Effector memory CD4-positive, alpha-beta T cell (primary cell): ENCODE measurements at regions not wholly inside any gene's neighbourhood (a gene's known extent, or its start where the extent isn't known, plus 50 kb on each side); places are given as distances from the start of the nearest gene placed in this dataset.
"Not testable (repeated sequence)": the region's sequence is repeated elsewhere in the genome, so short reads cannot be mapped to it uniquely, and the experiment has no call there.

Experiments
- DNase-seq, 3 donors: peaks; one replicate each; pipeline ENCODE4 v3.0.0-alpha.2; 2020
- H3K27ac ChIP-seq: 2 replicates; pipeline ENCODE4 v1.7.0; 2013; ENCODE audit warnings: mild to moderate bottlenecking, low read length, moderate library complexity; ENCODE audit not compliant: insufficient read depth, poor library complexity, severe bottlenecking
- H3K27me3 ChIP-seq: replicated peaks from 2 replicates; pipeline ENCODE4 v1.7.0; 2013; ENCODE audit warnings: mild to moderate bottlenecking, low read length; ENCODE audit not compliant: insufficient read depth, control insufficient read depth, poor library complexity, severe bottlenecking
- H3K36me3 ChIP-seq: 2 replicates; pipeline ENCODE4 v1.7.0; 2013; ENCODE audit warnings: mild to moderate bottlenecking, low read length, moderate library complexity; ENCODE audit not compliant: control insufficient read depth, insufficient read depth
- H3K4me1 ChIP-seq: 2 replicates; pipeline ENCODE4 v1.7.0; 2013; ENCODE audit warnings: low read length, mild to moderate bottlenecking; ENCODE audit not compliant: control insufficient read depth, insufficient read depth, poor library complexity, severe bottlenecking
- H3K4me3 ChIP-seq: 2 replicates; pipeline ENCODE4 v1.7.0; 2013; ENCODE audit warnings: low read length, low read depth, mild to moderate bottlenecking; ENCODE audit not compliant: insufficient read depth, poor library complexity, severe bottlenecking
- H3K9me3 ChIP-seq: 2 replicates; pipeline ENCODE4 v1.7.0; 2013; ENCODE audit warnings: mild to moderate bottlenecking, low read length, moderate library complexity; ENCODE audit not compliant: control insufficient read depth

DNA sequence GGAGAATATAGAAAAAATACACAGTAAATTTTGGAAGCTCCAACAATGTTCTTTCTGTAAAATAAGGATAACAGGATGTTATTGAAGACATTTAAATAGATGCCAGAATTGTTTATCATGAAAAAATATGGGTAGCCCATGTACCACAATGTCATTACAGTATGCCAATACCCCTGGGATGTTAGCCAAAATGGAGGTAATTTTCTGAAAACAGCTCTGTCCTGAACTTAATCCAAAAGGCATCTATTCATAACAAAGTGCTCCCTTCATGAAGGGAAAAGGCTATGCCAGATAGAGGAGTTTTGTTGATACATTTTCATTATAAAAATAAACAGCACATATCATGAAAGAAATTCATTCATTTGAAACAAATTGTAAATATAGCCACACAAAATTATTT is 1902.6 kb upstream of the AGA start:
- H3K9me3 ChIP-seq: no peaks in the 10 kb centered on the region
- no peak for DNase-seq
- H3K27me3 ChIP-seq: no peaks in the 10 kb centered on the region
- no peaks in the 10 kb centered on the region for H3K4me1 ChIP-seq
- H3K36me3 ChIP-seq: no peaks in the 10 kb centered on the region
- no peak overlapping the region for H3K27ac ChIP-seq
- H3K4me3 ChIP-seq: no peak overlapping the region

DNA sequence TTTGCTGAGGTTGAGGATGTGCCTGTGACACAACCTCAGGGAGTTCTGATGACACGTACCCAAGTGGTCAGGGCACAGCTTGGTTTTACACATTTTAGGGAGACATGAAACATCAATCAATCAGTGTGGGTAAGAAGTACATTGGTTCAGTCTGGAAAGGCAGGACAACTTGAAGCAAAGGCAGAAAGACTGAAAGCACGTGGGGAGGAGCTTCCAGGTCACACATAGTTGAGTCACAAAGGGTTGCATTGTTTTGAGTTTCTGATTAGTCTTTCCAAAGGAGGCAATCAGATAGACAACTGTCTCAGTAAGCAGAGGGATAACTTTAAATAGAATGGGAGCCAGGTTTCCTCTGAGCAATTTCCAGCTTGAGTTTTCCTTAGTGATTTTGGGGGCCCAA is 1910.0 kb upstream of the AGA start:
- no peak for DNase-seq
- Histone ChIP-seq H3K4me1 (no peaks in the 10 kb centered on the region), H3K36me3 (no peaks in the 10 kb centered on the region), H3K9me3 (no peaks in the 10 kb centered on the region), H3K4me3 (no peak overlapping the region), H3K27me3 (no peaks in the 10 kb centered on the region), H3K27ac (no peak overlapping the region)

DNA sequence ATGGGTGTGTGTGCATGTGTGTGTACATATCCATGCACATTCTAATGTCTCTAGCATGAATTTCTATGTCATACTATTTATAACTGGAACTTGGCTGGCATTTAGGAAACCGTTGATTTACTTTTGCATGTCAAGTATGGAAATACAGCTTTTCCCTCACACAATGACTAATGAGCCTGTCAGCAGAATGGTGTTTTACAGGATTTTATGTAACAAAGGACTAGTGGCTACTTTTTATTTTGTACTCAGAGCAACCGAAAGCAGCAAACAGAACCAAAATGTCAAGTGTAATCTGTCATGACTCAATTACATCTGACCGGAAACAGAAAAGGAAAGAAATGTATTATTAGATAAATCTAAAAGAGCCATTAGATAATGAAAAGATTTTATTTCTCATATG is 1911.5 kb upstream of the AGA start:
- H3K4me3 ChIP-seq: no peak overlapping the region
- H3K27ac ChIP-seq: no peak overlapping the region
- no peaks in the 10 kb centered on the region for H3K36me3 ChIP-seq
- H3K27me3 ChIP-seq: no peaks in the 10 kb centered on the region
- no peak for DNase-seq
- no peaks in the 10 kb centered on the region for H3K4me1 ChIP-seq
- no peaks in the 10 kb centered on the region for H3K9me3 ChIP-seq

DNA sequence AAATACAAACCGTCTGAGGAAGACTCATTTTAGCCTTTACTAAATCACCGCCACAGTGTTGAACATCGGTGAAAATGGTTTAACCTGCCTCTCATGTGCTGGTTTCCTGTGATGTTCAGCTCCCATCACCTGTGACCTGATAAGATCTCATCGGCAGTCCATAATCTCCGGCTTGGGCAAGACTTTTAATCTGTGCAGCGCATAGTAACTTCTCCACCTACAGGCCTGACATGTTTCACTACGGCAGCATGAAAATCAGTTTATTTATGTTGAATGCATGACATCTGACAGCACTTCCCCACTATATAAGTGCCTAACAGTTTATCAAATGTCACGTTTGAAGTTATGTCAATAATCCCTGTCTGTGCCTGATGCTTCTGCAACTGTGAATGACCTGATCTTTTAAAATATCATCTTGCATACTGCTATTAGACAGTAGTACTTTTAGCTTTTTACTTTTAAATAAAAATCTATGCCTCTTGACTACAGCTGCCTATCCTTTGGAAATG is 1919.8 kb upstream of the AGA start:
- Histone ChIP-seq H3K4me1 (no peaks in the 10 kb centered on the region), H3K4me3 (no peak overlapping the region), H3K27ac (no peak overlapping the region), H3K27me3 (no peaks in the 10 kb centered on the region), H3K36me3 (no peaks in the 10 kb centered on the region), H3K9me3 (no peaks in the 10 kb centered on the region)
- no peak for DNase-seq

DNA sequence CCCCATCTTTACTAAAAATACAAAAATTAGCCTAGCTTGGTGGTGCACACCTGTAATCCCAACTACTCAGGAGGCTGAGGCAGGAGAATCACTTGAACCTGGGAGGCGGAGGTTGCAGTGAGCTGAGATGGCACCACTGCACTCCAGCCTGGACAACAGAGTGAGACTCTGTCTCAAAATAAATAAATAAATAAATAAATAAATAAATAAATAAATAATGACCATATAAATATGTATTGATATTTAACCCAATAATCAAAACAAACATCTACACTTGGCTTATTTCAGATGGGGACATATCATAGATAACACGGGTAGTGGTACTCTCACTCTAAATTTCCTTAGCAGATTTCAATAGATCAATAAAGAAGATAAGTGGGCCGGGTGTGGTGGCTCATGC is 1923.7 kb upstream of the AGA start:
- DNase-seq, H3K9me3 ChIP-seq, H3K36me3 ChIP-seq, H3K27ac ChIP-seq, H3K27me3 ChIP-seq, H3K4me3 ChIP-seq, H3K4me1 ChIP-seq: not testable (repeated sequence)

DNA sequence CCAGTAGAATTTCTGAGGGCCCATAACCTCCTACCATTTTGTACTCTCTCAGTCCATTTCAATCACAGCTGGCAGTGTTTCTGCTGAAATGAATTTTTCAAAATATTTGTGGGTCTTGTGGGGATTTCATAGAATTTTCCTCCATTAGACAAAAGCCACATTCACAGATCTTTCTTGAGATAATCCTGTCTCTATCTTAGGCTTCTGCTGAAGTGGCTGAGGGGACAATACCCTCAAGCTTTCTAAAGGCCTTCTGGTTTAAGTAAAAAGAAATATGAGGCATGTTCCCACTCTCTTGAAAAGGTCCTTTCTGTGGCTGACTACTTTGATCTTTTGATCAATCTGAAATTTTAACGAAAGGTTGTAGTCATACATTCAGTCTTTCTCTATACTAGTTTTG is 1930.0 kb upstream of the AGA start:
- Histone ChIP-seq H3K27ac (no peak overlapping the region), H3K4me3 (no peak overlapping the region), H3K9me3 (no peaks in the 10 kb centered on the region), H3K36me3 (no peaks in the 10 kb centered on the region), H3K27me3 (no peaks in the 10 kb centered on the region), H3K4me1 (no peaks in the 10 kb centered on the region)
- no peak for DNase-seq

DNA sequence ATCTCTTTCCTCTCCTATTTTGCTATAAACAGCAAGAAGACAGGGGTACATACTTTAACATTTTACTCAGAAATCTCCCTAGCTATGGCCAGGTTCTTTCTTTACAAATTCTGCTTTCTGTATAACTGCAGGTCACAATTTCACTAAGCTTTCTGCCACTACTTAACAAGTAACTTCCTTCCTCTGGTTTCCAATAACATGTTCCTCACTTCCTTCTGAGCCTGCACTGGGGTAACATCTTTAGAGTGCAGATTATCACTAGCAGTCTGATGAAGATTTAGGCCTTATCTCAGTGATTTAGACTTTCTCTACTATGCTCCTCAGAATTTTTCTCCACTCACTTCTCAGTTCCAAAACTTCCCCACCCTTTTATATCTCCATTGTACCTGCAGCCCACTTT is 1930.5 kb upstream of the AGA start:
- DNase-seq: no peak
- Histone ChIP-seq H3K27me3 (no peaks in the 10 kb centered on the region), H3K4me3 (no peak overlapping the region), H3K27ac (no peak overlapping the region), H3K9me3 (no peaks in the 10 kb centered on the region), H3K36me3 (no peaks in the 10 kb centered on the region), H3K4me1 (no peaks in the 10 kb centered on the region)

DNA sequence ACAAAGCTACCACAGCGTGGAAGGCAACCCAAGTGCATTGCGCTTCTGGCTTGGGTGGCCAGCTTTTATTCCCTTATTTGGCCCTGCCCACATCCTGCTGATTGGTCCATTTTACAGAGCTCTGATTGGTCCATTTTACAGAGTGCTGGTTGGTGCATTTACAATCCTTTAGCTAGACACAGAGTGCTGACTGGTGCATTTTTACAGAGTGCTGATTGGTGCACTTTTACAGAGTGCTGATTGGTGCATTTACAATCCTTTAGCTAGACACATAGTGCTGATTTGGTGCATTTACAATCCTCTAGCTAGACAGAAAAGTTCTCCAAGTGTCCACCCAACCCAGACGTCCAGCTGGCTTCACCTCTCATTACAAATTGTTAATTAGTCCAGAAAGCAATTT is 1936.6 kb upstream of the AGA start:
- not testable (repeated sequence) for H3K27me3 ChIP-seq, H3K4me3 ChIP-seq, H3K27ac ChIP-seq, DNase-seq, H3K9me3 ChIP-seq, H3K36me3 ChIP-seq, H3K4me1 ChIP-seq

DNA sequence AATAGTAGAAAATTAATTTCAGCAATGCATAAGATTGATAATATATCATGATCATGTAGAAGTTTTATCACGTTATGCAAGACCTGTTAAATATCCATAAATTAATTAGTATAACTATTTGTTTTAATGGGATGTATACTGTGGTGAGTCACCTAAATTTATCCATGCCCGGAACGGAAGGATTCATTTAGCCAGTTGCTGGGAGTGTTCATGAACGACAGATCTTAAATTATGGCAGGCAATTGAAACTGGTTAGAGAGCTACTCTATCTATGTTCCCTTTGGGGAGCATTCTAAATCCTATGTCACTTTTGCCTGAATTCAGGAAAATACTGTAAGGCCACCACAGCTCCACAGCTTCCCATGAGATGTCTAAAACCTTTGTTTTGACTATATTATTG is 1950.5 kb upstream of the AGA start:
- no peaks in the 10 kb centered on the region for H3K9me3 ChIP-seq
- no peaks in the 10 kb centered on the region for H3K27me3 ChIP-seq
- DNase-seq: no peak
- no peak overlapping the region for H3K27ac ChIP-seq
- no peaks in the 10 kb centered on the region for H3K36me3 ChIP-seq
- H3K4me3 ChIP-seq: no peak overlapping the region
- no peaks in the 10 kb centered on the region for H3K4me1 ChIP-seq

DNA sequence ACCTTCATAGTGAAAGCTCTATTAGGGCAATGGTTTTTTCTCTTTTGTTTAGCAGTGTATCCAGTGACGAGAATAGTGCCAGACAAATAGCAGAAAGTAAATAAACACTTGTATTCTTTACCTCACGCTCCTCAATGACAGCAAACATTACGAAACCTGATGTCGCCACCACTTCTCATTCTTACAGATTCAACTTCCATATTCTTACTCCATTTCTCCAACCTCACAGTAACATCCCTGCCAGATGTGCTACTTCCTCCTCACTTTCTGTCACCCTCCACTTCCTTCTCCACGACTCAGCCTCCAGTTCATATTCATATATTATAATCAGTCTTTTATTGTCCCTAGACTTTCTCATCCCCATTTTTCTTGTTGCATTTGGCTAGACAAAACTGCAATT is 1956.2 kb upstream of the AGA start:
- Histone ChIP-seq H3K9me3 (no peaks in the 10 kb centered on the region), H3K4me3 (no peak overlapping the region), H3K27me3 (no peaks in the 10 kb centered on the region), H3K27ac (no peak overlapping the region), H3K36me3 (no peaks in the 10 kb centered on the region), H3K4me1 (no peaks in the 10 kb centered on the region)
- DNase-seq: no peak
